HCT116 (cell line): ENCODE measurements at regions not wholly inside any gene's neighbourhood (a gene's known extent, or its start where the extent isn't known, plus 50 kb on each side); places are given as distances from the start of the nearest gene placed in this dataset.

Experiments
- ATAC-seq: fragments of 200-7000 bp; cut with Tn5 transposase; 2 replicates; pipeline ENCODE4 v1.9.1; 2020; ENCODE audit warnings: mild to moderate bottlenecking, moderate library complexity
- BruUV-seq: library from RNA; stranded (reverse); fragments of 400-500 nt; replicated peaks from 2 replicates; lab custom pipeline; 2021; lab: Mats Ljungman, UMichigan
- CTCF ChIA-PET: fragments of 300-600 bp; sonication (Branson Sonifier 250); formaldehyde crosslinking; loops from one replicate; lab custom pipeline; 2021; ENCODE audit warnings: antibody characterized with exemption; lab: Charles Lee
- POLR2A ChIA-PET: fragments of 300-600, 350-600 bp; sonication (Branson Sonifier 250); formaldehyde crosslinking; loops from one replicate; lab custom pipeline; 2021; ENCODE audit warnings: antibody characterized with exemption; lab: Charles Lee
- RAD21 ChIA-PET, 2 experiments: fragments of 300-600 bp; sonication (Branson Sonifier 250); formaldehyde crosslinking; loops; one replicate each; lab custom pipeline; 2023; ENCODE audit warnings: low total read pairs in 2 of 2; ENCODE audit not compliant: uncharacterized antibody in 2 of 2, unreplicated experiment in 2 of 2, low non-redundant PET in 1 of 2; lab: Charles Lee
- DNase-seq: peaks from one replicate; pipeline ENCODE4 v3.0.0-alpha.2; 2010; ENCODE audit warnings: low read depth, low spot score
- H2AFZ ChIP-seq: fragments of 200-600 bp; shearing (Covaris generic), sonication (generic); 2 replicates; pipeline ENCODE4 v1.6.1; 2017; ENCODE audit warnings: low read depth, mixed run types, mixed read lengths, antibody characterized with exemption, low read length; ENCODE audit not compliant: poor library complexity, severe bottlenecking
- H3K27ac ChIP-seq: 2 replicates; pipeline ENCODE4 v1.5.1; 2012; ENCODE audit warnings: low read depth, low read length
- H3K27me3 ChIP-seq: fragments of 200-600 bp; sonication (generic); 2 replicates; pipeline ENCODE4 v1.6.1; 2016; ENCODE audit warnings: mixed run types, low read length, mixed read lengths; ENCODE audit not compliant: insufficient read depth
- H3K36me3 ChIP-seq, 2 experiments: fragments of 200-500 bp in 1 of 2; fragments of 200-600 bp in 1 of 2; sonication (Bioruptor generic) in 1 of 2; sonication (generic) in 1 of 2; 2 replicates each; pipeline versions ENCODE4 v1.5.1 to v1.6.1; 2014 to 2016; ENCODE audit warnings: low read length in 2 of 2, inconsistent platforms in 1 of 2, mixed read lengths in 1 of 2, mixed run types in 1 of 2; ENCODE audit not compliant: insufficient read depth in 2 of 2, control insufficient read depth in 1 of 2
- H3K4me1 ChIP-seq, 2 experiments: fragments of 200-600 bp in 1 of 2; sonication (generic) in 1 of 2; 2 replicates each; pipeline versions ENCODE4 v1.5.1 to v1.6.1; 2012 to 2017; ENCODE audit warnings: low read length in 2 of 2, inconsistent platforms in 1 of 2, mild to moderate bottlenecking in 1 of 2, mixed read lengths in 1 of 2, mixed run types in 1 of 2, moderate library complexity in 1 of 2; ENCODE audit not compliant: insufficient read depth in 2 of 2, control insufficient read depth in 1 of 2
- H3K4me2 ChIP-seq: fragments of 200-600 bp; sonication (generic); 2 replicates; pipeline ENCODE4 v1.6.1; 2017; ENCODE audit warnings: mixed run types, low read length, mixed read lengths
- H3K4me3 ChIP-seq, 2 experiments: fragments of 200-600 bp in 1 of 2; sonication (generic) in 1 of 2; replicated peaks in 1 of 2; 2 replicates each; pipeline ENCODE4 v1.5.1; 2011 to 2016; ENCODE audit warnings: low read length in 2 of 2, control low read depth in 1 of 2, low read depth in 1 of 2, mild to moderate bottlenecking in 1 of 2, mixed read lengths in 1 of 2, mixed run types in 1 of 2
- H3K79me2 ChIP-seq: fragments of 200-600 bp; sonication (generic); 2 replicates; pipeline ENCODE4 v1.6.1; 2017; ENCODE audit warnings: mild to moderate bottlenecking, mixed run types, low read length, moderate library complexity, mixed read lengths; ENCODE audit not compliant: insufficient read depth
- H3K9ac ChIP-seq: fragments of 200-600 bp; sonication (generic); 2 replicates; pipeline ENCODE4 v1.6.1; 2016; ENCODE audit warnings: low read length, mixed read lengths
- H3K9me2 ChIP-seq: fragments of 200-600 bp; sonication (generic), shearing (Covaris generic); 2 replicates; pipeline ENCODE4 v1.6.1; 2017; ENCODE audit warnings: mixed run types, mild to moderate bottlenecking, moderate library complexity; ENCODE audit not compliant: insufficient read depth
- H3K9me3 ChIP-seq, 2 experiments: fragments of 200-500 bp in 1 of 2; fragments of 200-600 bp in 1 of 2; sonication (Bioruptor generic) in 1 of 2; sonication (generic) in 1 of 2; 2 replicates each; pipeline ENCODE4 v1.6.1; 2014 to 2017; ENCODE audit warnings: low read length in 2 of 2, mixed read lengths in 2 of 2, inconsistent platforms in 1 of 2, low read depth in 1 of 2, mild to moderate bottlenecking in 1 of 2, mixed run types in 1 of 2, moderate library complexity in 1 of 2; ENCODE audit not compliant: control insufficient read depth in 1 of 2, insufficient read depth in 1 of 2
- H4K20me1 ChIP-seq: fragments of 200-600 bp; sonication (generic), shearing (Covaris generic); 2 replicates; pipeline ENCODE4 v1.6.1; 2017; ENCODE audit warnings: mixed run types, mild to moderate bottlenecking, moderate library complexity; ENCODE audit not compliant: insufficient read depth
- CEBPB ChIP-seq: IDR thresholded peaks from 2 replicates; pipeline ENCODE4 v1.6.1; 2012; ENCODE audit warnings: low read depth
- EGR1 ChIP-seq: IDR thresholded peaks from 2 replicates; pipeline ENCODE4 v1.6.1; 2012; ENCODE audit warnings: low read depth
- EZH2 ChIP-seq: fragments of 200-600 bp; sonication (generic); IDR thresholded peaks from 2 replicates; pipeline ENCODE4 v1.6.1; 2017; ENCODE audit warnings: antibody characterized with exemption, mixed run types
- EZH2phosphoT487 ChIP-seq: fragments of 200-600 bp; IDR thresholded peaks from 2 replicates; pipeline ENCODE4 v1.6.1; 2018; ENCODE audit warnings: antibody characterized with exemption, borderline replicate concordance
- POLR2A ChIP-seq: IDR thresholded peaks from 2 replicates; pipeline ENCODE4 v1.7.0; 2011; ENCODE audit warnings: borderline replicate concordance; ENCODE audit not compliant: insufficient read depth, insufficient read length; ENCODE audit errors: extremely low read depth
- SIN3A ChIP-seq: IDR thresholded peaks from 2 replicates; pipeline ENCODE4 v1.6.1; 2012; ENCODE audit warnings: low read depth
- SRF ChIP-seq: IDR thresholded peaks from 2 replicates; pipeline ENCODE4 v1.6.1; 2012; ENCODE audit warnings: low read depth
- TCF7L2 ChIP-seq: IDR thresholded peaks from 2 replicates; pipeline ENCODE4 v1.7.0; 2011; ENCODE audit warnings: borderline replicate concordance, inconsistent platforms; ENCODE audit not compliant: insufficient read depth, insufficient read length; ENCODE audit errors: extremely low read depth
- intact Hi-C: fragments of 100-400 bp; cut with micrococcal nuclease; formaldehyde crosslinking; loops from 2 replicates; pipeline ENCODE4 v1.10.0; 2022
- TF ChIP-seq, protein P1 (sequence below): IDR thresholded peaks from 2 replicates; pipeline ENCODE4 v1.6.1; 2012
- TF ChIP-seq, protein P2 (sequence below), 3 experiments: fragments of 200-600 bp in 1 of 3; sonication (generic) in 1 of 3; IDR thresholded peaks in 2 of 3; conservative IDR thresholded peaks in 1 of 3; 2 replicates each; pipeline ENCODE4 v1.5.1; 2012 to 2017; ENCODE audit warnings: low read depth in 2 of 3, low read length in 2 of 3, antibody characterized with exemption in 1 of 3, borderline replicate concordance in 1 of 3, control low read depth in 1 of 3, mild to moderate bottlenecking in 1 of 3, mixed read lengths in 1 of 3, mixed run types in 1 of 3, moderate library complexity in 1 of 3; ENCODE audit not compliant: insufficient read depth in 1 of 3

DNA sequence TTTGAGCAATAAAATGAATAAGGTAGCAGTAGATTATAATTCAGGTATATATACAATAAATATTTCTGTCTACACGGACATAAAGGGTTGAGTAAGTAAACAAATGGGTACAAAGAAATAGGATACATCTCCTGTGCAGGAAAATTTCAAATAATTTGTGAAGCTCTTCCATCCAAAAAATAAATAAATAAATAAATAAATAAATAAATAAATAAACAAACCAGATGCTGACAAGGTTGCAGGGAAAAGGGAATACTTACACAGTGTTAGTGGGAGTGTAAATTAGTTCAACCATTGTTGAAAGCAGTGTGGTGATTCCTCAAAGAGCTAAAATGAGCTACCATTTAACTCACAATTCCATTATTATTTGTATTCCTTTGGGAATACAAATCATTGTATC lies 227.3 kb upstream of the CDH18 start:
- H3K4me1 ChIP-seq, result no peaks in the 10 kb centered on the region
- H3K9me3 ChIP-seq, result peaks cover 0 to 4% of the 10 kb centered on the region in 2 experiments; a peak in 2 of 4 replicates
- H4K20me1 ChIP-seq, result no peaks in the 10 kb centered on the region
- H3K27me3 ChIP-seq, result no peaks in the 10 kb centered on the region
- ChIA-PET RAD21 (no interaction called here), POLR2A (no interaction called here), CTCF (no interaction called here)
- no peaks in the 10 kb centered on the region for H3K36me3 ChIP-seq
- no peak overlapping the region for H3K4me3 ChIP-seq
- ATAC-seq (no peak), DNase-seq (no peak)
- H2AFZ ChIP-seq, result no peak overlapping the region
- no peak overlapping the region for H3K27ac ChIP-seq
- intact Hi-C loops, result no loop called here
- no peaks in the 10 kb centered on the region for H3K79me2 ChIP-seq
- TF ChIP-seq, protein P1, sequence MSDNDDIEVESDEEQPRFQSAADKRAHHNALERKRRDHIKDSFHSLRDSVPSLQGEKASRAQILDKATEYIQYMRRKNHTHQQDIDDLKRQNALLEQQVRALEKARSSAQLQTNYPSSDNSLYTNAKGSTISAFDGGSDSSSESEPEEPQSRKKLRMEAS, result no peak
- TF ChIP-seq SRF (no peak), CEBPB (no peak), EZH2 (no peak), POLR2A (no peak), EZH2phosphoT487 (no peak), SIN3A (no peak), EGR1 (no peak), TCF7L2 (no peak)
- TF ChIP-seq, protein P2, sequence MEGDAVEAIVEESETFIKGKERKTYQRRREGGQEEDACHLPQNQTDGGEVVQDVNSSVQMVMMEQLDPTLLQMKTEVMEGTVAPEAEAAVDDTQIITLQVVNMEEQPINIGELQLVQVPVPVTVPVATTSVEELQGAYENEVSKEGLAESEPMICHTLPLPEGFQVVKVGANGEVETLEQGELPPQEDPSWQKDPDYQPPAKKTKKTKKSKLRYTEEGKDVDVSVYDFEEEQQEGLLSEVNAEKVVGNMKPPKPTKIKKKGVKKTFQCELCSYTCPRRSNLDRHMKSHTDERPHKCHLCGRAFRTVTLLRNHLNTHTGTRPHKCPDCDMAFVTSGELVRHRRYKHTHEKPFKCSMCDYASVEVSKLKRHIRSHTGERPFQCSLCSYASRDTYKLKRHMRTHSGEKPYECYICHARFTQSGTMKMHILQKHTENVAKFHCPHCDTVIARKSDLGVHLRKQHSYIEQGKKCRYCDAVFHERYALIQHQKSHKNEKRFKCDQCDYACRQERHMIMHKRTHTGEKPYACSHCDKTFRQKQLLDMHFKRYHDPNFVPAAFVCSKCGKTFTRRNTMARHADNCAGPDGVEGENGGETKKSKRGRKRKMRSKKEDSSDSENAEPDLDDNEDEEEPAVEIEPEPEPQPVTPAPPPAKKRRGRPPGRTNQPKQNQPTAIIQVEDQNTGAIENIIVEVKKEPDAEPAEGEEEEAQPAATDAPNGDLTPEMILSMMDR (IDR thresholded peaks at IDR 0.05 in 2 of 3, conservative IDR thresholded peaks at IDR 0.05 in 1 of 3; ENCODE audit: borderline replicate concordance in 1 of 3, insufficient read depth in 1 of 3, low read depth in 2 of 3, low read length in 2 of 3), result no peak
- no peak overlapping the region for H3K9ac ChIP-seq
- H3K9me2 ChIP-seq, result no peaks in the 10 kb centered on the region
- BruUV-seq, result no TSS peak
- no peak overlapping the region for H3K4me2 ChIP-seq
